ENCODE measurements at regions not wholly inside any gene's neighbourhood (a gene's known extent, or its start where the extent isn't known, plus 50 kb on each side); places are given as distances from the start of the nearest gene placed in this dataset.

GRCh38 chr6:22653980-22654610, 84.7 kb downstream of the HDGFL1 start:
- TF ChIP-seq CHD1 (IDR thresholded peaks at IDR 0.05; ENCODE audit: low read depth, low read length) (no peak), CTCF (conservative IDR thresholded peaks at IDR 0.05; ENCODE audit: low read depth, low read length) (no peak), POLR2A (IDR thresholded peaks at IDR 0.05; ENCODE audit: low read depth, low read length) (no peak), CEBPB (IDR thresholded peaks at IDR 0.05; ENCODE audit: low read depth, low read length) (no peak)
